ENCODE measurements at regions not wholly inside any gene's neighbourhood (a gene's known extent, or its start where the extent isn't known, plus 50 kb on each side); places are given as distances from the start of the nearest gene placed in this dataset.

GRCh38 chr7:68733219-68734153, 864.8 kb upstream of the AUTS2 start:
- Histone ChIP-seq H3K27ac (ENCODE audit: insufficient read depth, low read length, poor library complexity, severe bottlenecking) (no peak overlapping the region), H3K27me3 (replicated peaks; ENCODE audit: control insufficient read depth, insufficient read depth, low read length, poor library complexity, severe bottlenecking) (no peaks in the 10 kb centered on the region), H3K36me3 (ENCODE audit: control insufficient read depth, insufficient read depth, low read length) (no peaks in the 10 kb centered on the region), H3K9me3 (ENCODE audit: control insufficient read depth, low read length) (no peaks in the 10 kb centered on the region), H3K4me3 (ENCODE audit: insufficient read depth, low read depth, low read length, poor library complexity, severe bottlenecking) (no peak overlapping the region), H3K4me1 (ENCODE audit: control insufficient read depth, insufficient read depth, low read length, poor library complexity, severe bottlenecking) (no peaks in the 10 kb centered on the region)
- DNase-seq: no peak

DNA sequence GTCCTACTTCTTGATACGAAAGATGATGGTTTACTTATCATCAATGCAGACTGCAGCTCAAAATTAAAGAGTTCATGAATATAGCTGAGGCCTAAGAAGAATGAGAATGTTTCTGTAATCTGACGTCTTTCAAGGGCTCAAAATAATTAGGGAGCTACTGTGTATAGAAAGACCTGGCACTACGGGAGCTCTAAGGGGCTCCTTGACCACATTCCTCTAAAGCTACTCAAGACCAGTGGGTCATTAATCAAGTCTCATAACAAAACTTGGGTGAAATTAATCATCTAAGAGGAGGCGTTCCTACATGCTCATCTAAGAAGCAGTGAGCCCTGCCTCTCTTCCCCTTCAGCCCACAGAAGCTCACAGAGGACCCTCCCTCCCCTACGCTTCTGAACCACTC, 863.8 kb upstream of the AUTS2 start:
- no peak for DNase-seq
- no peaks in the 10 kb centered on the region for H3K4me1 ChIP-seq (ENCODE audit: control insufficient read depth, insufficient read depth, low read length, poor library complexity, severe bottlenecking)
- no peaks in the 10 kb centered on the region for H3K27me3 ChIP-seq (replicated peaks; ENCODE audit: control insufficient read depth, insufficient read depth, low read length, poor library complexity, severe bottlenecking)
- H3K27ac ChIP-seq (ENCODE audit: insufficient read depth, low read length, poor library complexity, severe bottlenecking): no peak overlapping the region
- no peaks in the 10 kb centered on the region for H3K9me3 ChIP-seq (ENCODE audit: control insufficient read depth, low read length)
- H3K4me3 ChIP-seq (ENCODE audit: insufficient read depth, low read depth, low read length, poor library complexity, severe bottlenecking): no peak overlapping the region
- no peaks in the 10 kb centered on the region for H3K36me3 ChIP-seq (ENCODE audit: control insufficient read depth, insufficient read depth, low read length)

GRCh38 chr7:68739306-68739705, 859.0 kb upstream of the AUTS2 start:
- H3K4me1 ChIP-seq (ENCODE audit: control insufficient read depth, insufficient read depth, low read length, poor library complexity, severe bottlenecking): no peaks in the 10 kb centered on the region
- H3K36me3 ChIP-seq (ENCODE audit: control insufficient read depth, insufficient read depth, low read length): no peaks in the 10 kb centered on the region
- no peaks in the 10 kb centered on the region for H3K27me3 ChIP-seq (replicated peaks; ENCODE audit: control insufficient read depth, insufficient read depth, low read length, poor library complexity, severe bottlenecking)
- H3K27ac ChIP-seq (ENCODE audit: insufficient read depth, low read length, poor library complexity, severe bottlenecking): no peak overlapping the region
- H3K4me3 ChIP-seq (ENCODE audit: insufficient read depth, low read depth, low read length, poor library complexity, severe bottlenecking): no peak overlapping the region
- no peaks in the 10 kb centered on the region for H3K9me3 ChIP-seq (ENCODE audit: control insufficient read depth, low read length)
- DNase-seq: no peak

DNA sequence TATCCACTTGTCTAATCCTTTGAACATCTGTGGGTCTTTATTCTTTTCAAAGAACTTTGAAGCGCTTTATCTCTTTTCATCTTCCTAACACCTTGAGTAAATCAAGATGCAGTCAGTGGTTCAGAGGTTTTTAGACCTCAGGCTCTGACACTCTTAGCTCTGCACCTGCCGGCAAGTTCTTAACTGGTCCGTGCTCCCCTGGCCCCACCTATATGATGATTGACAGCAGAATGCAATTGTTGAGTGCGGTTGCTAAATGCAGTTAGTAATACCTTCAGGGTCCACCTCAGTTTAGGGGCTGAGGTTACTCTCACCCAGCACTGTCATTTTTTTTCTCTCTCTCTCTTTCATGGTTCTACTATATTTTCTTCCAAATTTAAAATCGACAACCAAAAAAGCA, 854.2 kb upstream of the AUTS2 start:
- Histone ChIP-seq H3K4me1 (ENCODE audit: control insufficient read depth, insufficient read depth, low read length, poor library complexity, severe bottlenecking) (no peaks in the 10 kb centered on the region), H3K27me3 (replicated peaks; ENCODE audit: control insufficient read depth, insufficient read depth, low read length, poor library complexity, severe bottlenecking) (no peaks in the 10 kb centered on the region), H3K36me3 (ENCODE audit: control insufficient read depth, insufficient read depth, low read length) (no peaks in the 10 kb centered on the region), H3K4me3 (ENCODE audit: insufficient read depth, low read depth, low read length, poor library complexity, severe bottlenecking) (no peak overlapping the region), H3K27ac (ENCODE audit: insufficient read depth, low read length, poor library complexity, severe bottlenecking) (no peak overlapping the region), H3K9me3 (ENCODE audit: control insufficient read depth, low read length) (no peaks in the 10 kb centered on the region)
- no peak for DNase-seq

DNA sequence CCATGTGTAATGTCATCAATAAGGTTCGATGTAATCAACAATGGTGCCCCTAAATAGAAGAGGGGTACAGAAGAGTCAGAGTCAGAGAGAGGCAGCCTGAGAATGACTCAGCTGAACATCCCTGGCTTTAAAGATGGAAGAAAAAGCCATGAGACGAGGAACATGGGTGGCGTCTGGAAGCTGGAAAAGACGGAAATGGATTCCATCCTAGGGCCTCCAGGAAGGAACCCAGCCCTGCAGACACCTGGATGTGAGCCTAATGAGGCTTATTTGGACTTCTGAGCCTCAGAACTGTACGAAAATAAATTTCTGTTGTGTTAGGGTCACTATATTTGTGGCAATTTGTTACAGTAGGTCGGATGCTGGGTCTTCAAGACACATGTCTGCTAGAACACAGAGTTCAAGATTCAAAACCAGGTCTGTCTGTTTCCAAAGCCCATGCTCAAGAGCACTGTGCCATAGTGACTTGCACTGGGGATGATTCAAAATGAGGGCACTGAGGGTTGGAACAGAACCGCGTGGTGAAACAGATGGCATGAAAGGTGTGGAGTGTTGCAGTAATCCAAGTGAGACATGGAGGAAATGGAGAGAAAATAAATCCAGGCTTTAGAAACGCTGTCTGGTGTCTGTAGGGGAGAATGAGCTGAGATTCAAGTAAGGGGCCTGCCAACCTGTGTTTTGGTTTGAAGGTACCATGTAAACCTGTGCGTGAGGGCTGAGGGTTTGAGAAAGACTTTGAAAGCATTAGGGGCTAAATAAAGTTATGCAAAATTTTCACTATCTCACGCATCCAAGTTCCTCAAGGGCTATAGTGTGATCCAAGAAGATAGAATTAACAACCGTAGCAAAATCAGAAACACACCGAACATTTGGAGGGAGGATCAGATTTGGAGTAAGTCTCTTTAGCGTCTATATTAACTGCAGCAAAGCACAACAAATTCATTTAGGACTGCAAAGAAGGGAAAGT, 849.1 kb upstream of the AUTS2 start:
- H3K9me3 ChIP-seq (ENCODE audit: control insufficient read depth, low read length): no peaks in the 10 kb centered on the region
- no peak overlapping the region for H3K27ac ChIP-seq (ENCODE audit: insufficient read depth, low read length, poor library complexity, severe bottlenecking)
- no peaks in the 10 kb centered on the region for H3K27me3 ChIP-seq (replicated peaks; ENCODE audit: control insufficient read depth, insufficient read depth, low read length, poor library complexity, severe bottlenecking)
- H3K4me3 ChIP-seq (ENCODE audit: insufficient read depth, low read depth, low read length, poor library complexity, severe bottlenecking): no peak overlapping the region
- no peaks in the 10 kb centered on the region for H3K36me3 ChIP-seq (ENCODE audit: control insufficient read depth, insufficient read depth, low read length)
- no peaks in the 10 kb centered on the region for H3K4me1 ChIP-seq (ENCODE audit: control insufficient read depth, insufficient read depth, low read length, poor library complexity, severe bottlenecking)
- DNase-seq: no peak

DNA sequence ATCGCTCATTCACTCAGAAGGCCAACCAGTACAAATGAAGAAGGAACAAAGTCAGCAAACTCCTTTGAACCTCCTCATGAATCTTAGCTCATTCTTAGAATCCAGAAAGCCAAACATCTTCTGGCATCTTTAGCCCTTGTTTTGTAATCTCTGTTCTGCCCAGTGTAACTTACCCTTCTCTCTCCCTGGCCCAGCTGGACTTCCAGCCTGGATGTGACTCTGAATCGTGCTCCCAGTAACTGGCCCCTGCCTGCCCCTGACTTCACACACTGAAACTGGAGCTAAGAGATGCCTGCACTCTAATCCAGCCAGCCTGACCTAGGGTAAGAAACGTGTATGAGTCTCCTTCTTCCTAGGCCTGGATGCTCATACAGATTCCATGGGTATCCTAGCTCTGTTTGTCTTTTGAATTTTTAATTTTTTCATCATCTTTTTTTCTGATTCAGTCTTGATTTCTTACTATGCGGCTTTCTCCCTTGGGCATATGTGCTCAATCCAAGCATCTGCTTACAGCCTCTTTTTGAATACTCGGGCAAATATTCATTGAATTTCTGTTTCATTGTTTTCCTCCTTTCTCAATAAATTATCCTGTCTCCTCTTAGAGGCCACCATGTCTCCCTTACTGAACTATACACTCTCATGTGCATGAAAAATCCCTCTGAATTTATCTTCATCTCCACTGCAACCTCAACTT, 845.6 kb upstream of the AUTS2 start:
- Histone ChIP-seq H3K36me3 (ENCODE audit: control insufficient read depth, insufficient read depth, low read length) (no peaks in the 10 kb centered on the region), H3K27ac (ENCODE audit: insufficient read depth, low read length, poor library complexity, severe bottlenecking) (no peak overlapping the region), H3K4me3 (ENCODE audit: insufficient read depth, low read depth, low read length, poor library complexity, severe bottlenecking) (no peak overlapping the region), H3K9me3 (ENCODE audit: control insufficient read depth, low read length) (no peaks in the 10 kb centered on the region), H3K27me3 (replicated peaks; ENCODE audit: control insufficient read depth, insufficient read depth, low read length, poor library complexity, severe bottlenecking) (no peaks in the 10 kb centered on the region), H3K4me1 (ENCODE audit: control insufficient read depth, insufficient read depth, low read length, poor library complexity, severe bottlenecking) (no peaks in the 10 kb centered on the region)
- no peak for DNase-seq

DNA sequence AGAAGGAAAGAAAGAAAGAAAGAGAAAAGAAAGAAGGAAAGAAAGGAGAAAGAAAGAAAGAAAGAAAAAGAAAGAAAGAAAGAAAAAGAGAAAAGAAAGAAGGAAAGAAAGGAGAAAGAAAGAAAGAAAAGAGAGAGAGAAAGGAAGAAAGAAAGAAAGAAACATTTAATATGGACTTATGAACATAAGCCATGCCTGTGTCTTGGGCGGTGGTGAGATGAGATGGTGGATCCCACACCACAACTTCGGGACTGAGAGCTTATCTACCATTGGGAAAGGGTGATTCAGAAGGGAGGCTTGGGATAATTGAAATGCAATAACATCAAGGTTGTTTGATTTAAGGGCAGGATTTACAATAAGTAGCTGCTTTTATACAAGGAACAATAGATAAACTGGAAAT, 843.9 kb upstream of the AUTS2 start:
- no peak overlapping the region for H3K4me3 ChIP-seq (ENCODE audit: insufficient read depth, low read depth, low read length, poor library complexity, severe bottlenecking)
- no peaks in the 10 kb centered on the region for H3K4me1 ChIP-seq (ENCODE audit: control insufficient read depth, insufficient read depth, low read length, poor library complexity, severe bottlenecking)
- no peak for DNase-seq
- H3K9me3 ChIP-seq (ENCODE audit: control insufficient read depth, low read length): no peaks in the 10 kb centered on the region
- no peaks in the 10 kb centered on the region for H3K27me3 ChIP-seq (replicated peaks; ENCODE audit: control insufficient read depth, insufficient read depth, low read length, poor library complexity, severe bottlenecking)
- H3K36me3 ChIP-seq (ENCODE audit: control insufficient read depth, insufficient read depth, low read length): no peaks in the 10 kb centered on the region
- H3K27ac ChIP-seq (ENCODE audit: insufficient read depth, low read length, poor library complexity, severe bottlenecking): no peak overlapping the region

- no peaks in the 10 kb centered on the region for H3K36me3 ChIP-seq (ENCODE audit: control insufficient read depth, insufficient read depth, low read length)
- H3K27me3 ChIP-seq (replicated peaks; ENCODE audit: control insufficient read depth, insufficient read depth, low read length, poor library complexity, severe bottlenecking): no peaks in the 10 kb centered on the region
- no peaks in the 10 kb centered on the region for H3K9me3 ChIP-seq (ENCODE audit: control insufficient read depth, low read length)
- DNase-seq: no peak
- H3K27ac ChIP-seq (ENCODE audit: insufficient read depth, low read length, poor library complexity, severe bottlenecking): no peak overlapping the region
- no peak overlapping the region for H3K4me3 ChIP-seq (ENCODE audit: insufficient read depth, low read depth, low read length, poor library complexity, severe bottlenecking)
- H3K4me1 ChIP-seq (ENCODE audit: control insufficient read depth, insufficient read depth, low read length, poor library complexity, severe bottlenecking): no peaks in the 10 kb centered on the region
Observed at GRCh38 chr7:68756986-68757495, 841.2 kb upstream of the AUTS2 start.

DNA sequence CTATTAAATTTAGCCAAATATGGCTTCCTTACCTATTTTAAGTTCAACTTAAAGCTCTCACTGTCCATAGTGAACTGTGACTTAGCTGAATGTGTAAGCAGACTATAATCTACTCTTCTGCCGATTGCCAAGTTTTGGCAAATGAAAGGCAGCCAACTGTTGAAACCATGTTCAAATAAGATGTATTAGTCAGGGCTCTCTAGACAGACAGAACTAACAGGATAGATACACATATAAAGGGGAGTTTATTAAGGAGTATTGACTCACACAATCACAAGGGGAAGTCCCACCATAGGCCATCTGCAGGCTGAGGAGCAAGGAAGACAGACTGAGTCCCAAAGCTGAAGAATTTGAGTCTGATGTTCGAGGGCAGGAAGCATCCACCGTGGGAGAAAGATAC, 837.7 kb upstream of the AUTS2 start:
- no peak overlapping the region for H3K4me3 ChIP-seq (ENCODE audit: insufficient read depth, low read depth, low read length, poor library complexity, severe bottlenecking)
- peaks cover 5% of the 10 kb centered on the region for H3K9me3 ChIP-seq (ENCODE audit: control insufficient read depth, low read length)
- no peak for DNase-seq
- H3K36me3 ChIP-seq (ENCODE audit: control insufficient read depth, insufficient read depth, low read length): no peaks in the 10 kb centered on the region
- no peaks in the 10 kb centered on the region for H3K27me3 ChIP-seq (replicated peaks; ENCODE audit: control insufficient read depth, insufficient read depth, low read length, poor library complexity, severe bottlenecking)
- no peak overlapping the region for H3K27ac ChIP-seq (ENCODE audit: insufficient read depth, low read length, poor library complexity, severe bottlenecking)
- no peaks in the 10 kb centered on the region for H3K4me1 ChIP-seq (ENCODE audit: control insufficient read depth, insufficient read depth, low read length, poor library complexity, severe bottlenecking)
